Mesendoderm (in vitro differentiated cells): ENCODE measurements at regions not wholly inside any gene's neighbourhood (a gene's known extent, or its start where the extent isn't known, plus 50 kb on each side); places are given as distances from the start of the nearest gene placed in this dataset.

Experiments
- DNase-seq: peaks from one replicate; pipeline ENCODE4 v3.0.0; 2013
- H2AK5ac ChIP-seq: 2 replicates; pipeline ENCODE4 v1.6.1; 2013; ENCODE audit warnings: low read length, inconsistent platforms
- H2BK120ac ChIP-seq: 2 replicates; pipeline ENCODE4 v1.6.1; 2013; ENCODE audit warnings: low read depth, mild to moderate bottlenecking, low read length, moderate library complexity, mixed read lengths
- H2BK15ac ChIP-seq: replicated peaks from 2 replicates; pipeline ENCODE4 v1.6.1; 2013; ENCODE audit warnings: low read depth, mild to moderate bottlenecking, moderate library complexity
- H2BK5ac ChIP-seq: 2 replicates; pipeline ENCODE4 v1.6.1; 2013; ENCODE audit warnings: low read length, inconsistent platforms
- H3K18ac ChIP-seq: 2 replicates; pipeline ENCODE4 v1.6.1; 2013; ENCODE audit warnings: mild to moderate bottlenecking, low read length, mixed read lengths
- H3K23ac ChIP-seq: one replicate; pipeline ENCODE4 v1.6.1; 2013; ENCODE audit warnings: low read length
- H3K27ac ChIP-seq: 2 replicates; pipeline ENCODE4 v1.5.1; 2013; ENCODE audit warnings: low read depth, mild to moderate bottlenecking, inconsistent platforms, low read length, moderate library complexity
- H3K27me3 ChIP-seq: 2 replicates; pipeline ENCODE4 v1.6.1; 2013; ENCODE audit warnings: low read length, control low read depth, mild to moderate bottlenecking, inconsistent platforms; ENCODE audit not compliant: insufficient read depth, poor library complexity
- H3K36me3 ChIP-seq: 2 replicates; pipeline ENCODE4 v1.6.1; 2013; ENCODE audit warnings: low read length, inconsistent platforms; ENCODE audit not compliant: control insufficient read depth, insufficient read depth
- H3K4ac ChIP-seq: one replicate; pipeline ENCODE4 v1.6.1; 2013; ENCODE audit warnings: low read depth, mild to moderate bottlenecking, low read length, moderate library complexity
- H3K4me1 ChIP-seq: 2 replicates; pipeline ENCODE4 v1.6.1; 2013; ENCODE audit warnings: low read depth, low read length, inconsistent platforms; ENCODE audit not compliant: control insufficient read depth
- H3K4me2 ChIP-seq: 2 replicates; pipeline ENCODE4 v1.6.1; 2013; ENCODE audit warnings: low read length
- H3K4me3 ChIP-seq: 2 replicates; pipeline ENCODE4 v1.5.1; 2013; ENCODE audit warnings: mild to moderate bottlenecking, low read length
- H3K56ac ChIP-seq: one replicate; pipeline ENCODE4 v1.6.1; 2013; ENCODE audit warnings: low read length
- H3K79me1 ChIP-seq: 2 replicates; pipeline ENCODE4 v1.6.1; 2013; ENCODE audit warnings: low read length, inconsistent platforms
- H3K79me2 ChIP-seq: 2 replicates; pipeline ENCODE4 v1.6.1; 2013; ENCODE audit warnings: mild to moderate bottlenecking, low read length; ENCODE audit not compliant: control insufficient read depth, insufficient read depth
- H3K9ac ChIP-seq: 2 replicates; pipeline ENCODE4 v1.6.1; 2013; ENCODE audit warnings: low read length, inconsistent platforms
- H4K5ac ChIP-seq: one replicate; pipeline ENCODE4 v1.6.1; 2013; ENCODE audit warnings: low read length
- H4K8ac ChIP-seq: one replicate; pipeline ENCODE4 v1.6.1; 2013; ENCODE audit warnings: low read depth, mild to moderate bottlenecking, control low read depth, low read length, moderate library complexity
- WGBS: extraction: QIAGEN DNeasy Blood & Tissue Kit; methylation state at CpG from one replicate; pipeline ENCODE4 v1.1.7; 2013; ENCODE audit warnings: low lambda C conversion rate, missing lambda C conversion rate; ENCODE audit not compliant: insufficient coverage; ENCODE audit errors: extremely low coverage; 5-methylcytosine and 5-hydroxymethylcytosine counted together

- H4K8ac ChIP-seq: no peak overlapping the region
- no peak overlapping the region for H4K5ac ChIP-seq
- H2BK15ac ChIP-seq: no peak overlapping the region
- no peak overlapping the region for H3K9ac ChIP-seq
- no peaks in the 10 kb centered on the region for H3K4me1 ChIP-seq
- no peak overlapping the region for H3K18ac ChIP-seq
- no peak overlapping the region for H2BK5ac ChIP-seq
- H3K27ac ChIP-seq: no peak overlapping the region
- WGBS: no CpG with 5 or more reads among the region's 4 CpGs
- no peak overlapping the region for H3K4ac ChIP-seq
- H3K79me1 ChIP-seq: no peaks in the 10 kb centered on the region
- no peak overlapping the region for H3K4me3 ChIP-seq
- H3K4me2 ChIP-seq: no peak overlapping the region
- H2BK120ac ChIP-seq: no peak overlapping the region
- H3K36me3 ChIP-seq: no peaks in the 10 kb centered on the region
- no peak for DNase-seq
- H3K56ac ChIP-seq: no peak overlapping the region
- H3K23ac ChIP-seq: no peak overlapping the region
- H2AK5ac ChIP-seq: no peak overlapping the region
- no peaks in the 10 kb centered on the region for H3K79me2 ChIP-seq
- no peaks in the 10 kb centered on the region for H3K27me3 ChIP-seq
Observed at GRCh38 chr12:115756271-115756670, 521.2 kb downstream of the MED13L start.

DNA sequence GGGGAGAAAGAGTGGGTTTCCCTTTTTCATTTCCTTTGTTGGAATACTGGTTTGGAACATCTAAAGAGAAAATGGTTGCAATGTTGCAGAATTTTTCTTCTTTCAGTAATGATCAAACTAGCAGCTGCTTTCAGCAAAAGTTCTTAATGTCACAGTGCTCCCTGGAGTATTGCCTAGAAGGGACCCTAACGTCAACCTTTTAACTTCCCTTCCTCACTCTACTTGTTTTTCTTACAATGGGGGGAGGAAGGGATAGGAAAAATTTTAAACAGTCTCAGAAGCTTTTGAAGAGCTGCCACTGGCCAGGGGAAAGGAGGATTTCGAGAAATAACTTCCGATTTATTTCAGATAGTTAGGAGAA is 521.8 kb downstream of the MED13L start:
- Histone ChIP-seq H2BK120ac (no peak overlapping the region), H3K36me3 (no peaks in the 10 kb centered on the region), H3K4me2 (no peak overlapping the region), H4K8ac (no peak overlapping the region), H3K4ac (no peak overlapping the region), H3K27ac (no peak overlapping the region), H3K9ac (no peak overlapping the region), H2BK15ac (no peak overlapping the region), H3K4me3 (no peak overlapping the region), H3K56ac (peak overlapping the region; percentile 12), H3K27me3 (no peaks in the 10 kb centered on the region), H2BK5ac (no peak overlapping the region), H2AK5ac (no peak overlapping the region), H3K18ac (no peak overlapping the region), H3K79me2 (no peaks in the 10 kb centered on the region), H4K5ac (no peak overlapping the region), H3K23ac (no peak overlapping the region), H3K79me1 (no peaks in the 10 kb centered on the region), H3K4me1 (no peaks in the 10 kb centered on the region)
- no peak for DNase-seq
- no CpG with 5 or more reads among the region's 3 CpGs for WGBS

DNA sequence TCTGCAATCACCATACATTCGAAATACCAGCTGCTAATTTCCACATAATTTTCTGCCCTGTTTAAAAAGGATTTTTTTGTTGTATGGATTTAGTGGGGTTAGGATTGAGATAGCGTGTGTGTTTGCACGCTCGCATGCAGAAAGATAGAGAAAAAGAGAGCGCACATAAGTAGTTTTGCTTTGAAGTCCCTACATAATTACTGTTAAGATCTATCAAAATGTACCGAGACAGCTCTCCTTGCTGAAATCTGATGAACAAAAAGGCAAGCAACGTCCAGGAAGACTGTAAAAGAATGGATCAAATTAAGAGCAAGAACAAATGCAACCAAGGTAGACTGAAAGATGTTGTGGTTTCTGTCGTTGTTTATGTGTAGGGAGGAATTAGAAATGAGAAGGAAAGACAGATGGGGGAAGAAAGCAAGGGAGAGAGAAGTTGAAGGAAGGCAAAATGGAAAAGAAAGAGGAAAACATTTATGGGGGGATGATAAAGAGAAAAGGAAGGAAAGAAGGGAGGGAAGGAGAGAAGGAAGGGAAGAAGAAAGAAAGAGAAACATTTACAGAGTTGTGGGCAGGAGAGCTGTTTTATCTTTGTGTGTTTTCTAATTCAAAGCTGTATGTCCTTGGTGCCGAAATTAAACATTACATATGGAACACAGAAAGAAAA is 522.3 kb downstream of the MED13L start:
- Histone ChIP-seq H2AK5ac (no peak overlapping the region), H3K9ac (no peak overlapping the region), H4K5ac (no peak overlapping the region), H2BK5ac (no peak overlapping the region), H2BK120ac (no peak overlapping the region), H3K79me2 (no peaks in the 10 kb centered on the region), H3K4me3 (no peak overlapping the region), H3K4me1 (no peaks in the 10 kb centered on the region), H3K36me3 (no peaks in the 10 kb centered on the region), H3K79me1 (no peaks in the 10 kb centered on the region), H3K18ac (no peak overlapping the region), H3K23ac (no peak overlapping the region), H2BK15ac (no peak overlapping the region), H3K27ac (no peak overlapping the region), H3K4me2 (no peak overlapping the region), H3K27me3 (no peaks in the 10 kb centered on the region), H3K56ac (no peak overlapping the region), H3K4ac (no peak overlapping the region), H4K8ac (no peak overlapping the region)
- DNase-seq: no peak
- 100% methylated on average over 4 of the region's 9 CpGs for WGBS

DNA sequence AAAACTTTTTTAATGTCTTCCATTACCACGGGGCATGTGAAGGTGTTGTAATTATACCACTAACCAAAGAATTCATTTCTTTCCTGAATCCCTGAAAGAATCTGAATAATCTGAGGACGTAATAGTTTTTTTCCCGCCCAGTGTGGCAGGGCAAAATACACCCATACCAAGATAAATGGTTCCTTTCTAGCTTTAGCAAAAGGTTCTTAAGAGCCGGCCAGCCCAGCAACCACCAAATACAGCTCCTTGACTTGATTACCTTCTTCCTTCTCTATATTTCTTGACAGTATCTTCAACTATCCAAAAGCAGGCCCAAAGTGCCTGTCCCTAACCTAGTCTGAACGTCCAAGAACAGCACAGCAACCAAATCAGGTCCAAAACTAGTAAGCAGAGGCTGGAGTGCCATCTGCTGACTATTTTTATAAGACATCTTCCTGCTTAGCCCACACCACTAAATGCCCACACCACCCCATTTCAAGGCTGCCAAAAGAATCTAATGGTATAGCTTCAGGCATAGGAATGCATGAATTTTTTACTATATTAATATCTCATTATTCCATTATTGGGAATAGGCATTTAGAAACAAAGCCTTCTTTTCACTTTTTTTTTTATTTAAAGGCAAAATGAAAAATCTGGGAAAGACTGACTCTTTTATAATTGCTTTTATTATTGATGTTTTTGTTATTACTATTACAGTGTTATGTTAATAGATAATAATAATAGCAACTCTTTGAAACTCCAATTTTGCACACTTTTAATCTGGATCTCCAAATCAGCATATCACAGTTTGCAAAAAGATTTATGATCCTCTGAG is 524.4 kb downstream of the MED13L start:
- Histone ChIP-seq H2AK5ac (no peak overlapping the region), H2BK5ac (no peak overlapping the region), H3K4me3 (no peak overlapping the region), H3K36me3 (no peaks in the 10 kb centered on the region), H4K5ac (no peak overlapping the region), H3K79me1 (no peaks in the 10 kb centered on the region), H3K4me2 (no peak overlapping the region), H3K27ac (no peak overlapping the region), H3K18ac (no peak overlapping the region), H4K8ac (no peak overlapping the region), H3K4ac (no peak overlapping the region), H3K27me3 (no peaks in the 10 kb centered on the region), H3K4me1 (no peaks in the 10 kb centered on the region), H2BK120ac (no peak overlapping the region), H3K23ac (no peak overlapping the region), H3K9ac (no peak overlapping the region), H3K56ac (no peak overlapping the region), H3K79me2 (no peaks in the 10 kb centered on the region), H2BK15ac (no peak overlapping the region)
- no CpG with 5 or more reads among the region's 5 CpGs for whole genome bisulfite sequencing
- peak; percentile 77 for DNase-seq

DNA sequence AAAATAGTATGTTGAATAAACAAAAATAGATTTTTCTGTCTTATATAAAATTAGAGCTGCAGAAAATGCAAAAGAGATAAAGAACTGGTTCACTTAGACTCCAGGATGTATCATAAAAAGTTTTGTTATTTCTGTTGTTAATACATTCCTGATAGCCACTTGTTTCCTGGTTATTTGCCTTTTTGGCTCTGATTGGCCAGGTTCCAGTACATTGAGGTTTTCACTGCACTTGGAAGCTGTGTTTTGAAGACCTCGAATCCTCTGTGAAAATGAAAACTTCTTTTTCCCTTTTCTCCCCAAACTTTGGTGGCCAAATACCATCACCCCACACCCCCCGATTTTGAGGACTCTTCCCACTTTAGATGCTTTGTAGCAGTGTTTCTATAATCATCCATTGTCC is 525.3 kb downstream of the MED13L start:
- Histone ChIP-seq H4K8ac (no peak overlapping the region), H3K23ac (no peak overlapping the region), H3K4me2 (no peak overlapping the region), H3K79me2 (no peaks in the 10 kb centered on the region), H3K79me1 (no peaks in the 10 kb centered on the region), H3K4me3 (no peak overlapping the region), H2BK5ac (no peak overlapping the region), H3K4ac (no peak overlapping the region), H2BK15ac (no peak overlapping the region), H2AK5ac (no peak overlapping the region), H3K4me1 (no peaks in the 10 kb centered on the region), H4K5ac (no peak overlapping the region), H3K36me3 (no peaks in the 10 kb centered on the region), H2BK120ac (no peak overlapping the region), H3K27me3 (no peaks in the 10 kb centered on the region), H3K56ac (no peak overlapping the region), H3K27ac (no peak overlapping the region), H3K18ac (no peak overlapping the region), H3K9ac (no peak overlapping the region)
- WGBS: no CpG with 5 or more reads among the region's 2 CpGs
- no peak for DNase-seq
